22Rv1 (cell line): ENCODE measurements at regions not wholly inside any gene's neighbourhood (a gene's known extent, or its start where the extent isn't known, plus 50 kb on each side); places are given as distances from the start of the nearest gene placed in this dataset.

ENCODE experiments used
- H3K27ac ChIP-seq: fragments of 450-650 bp; 2 replicates; pipeline ENCODE4 v1.5.1; 2017
- ZFX ChIP-seq: fragments of 450-650 bp; IDR thresholded peaks from 2 replicates; pipeline ENCODE4 v1.6.1; 2017; ENCODE audit warnings: antibody characterized with exemption, borderline replicate concordance
- TF ChIP-seq, protein P1 (sequence below): fragments of 450-650 bp; IDR thresholded peaks from 2 replicates; pipeline ENCODE4 v1.5.1; 2017; ENCODE audit warnings: mild to moderate bottlenecking

DNA sequence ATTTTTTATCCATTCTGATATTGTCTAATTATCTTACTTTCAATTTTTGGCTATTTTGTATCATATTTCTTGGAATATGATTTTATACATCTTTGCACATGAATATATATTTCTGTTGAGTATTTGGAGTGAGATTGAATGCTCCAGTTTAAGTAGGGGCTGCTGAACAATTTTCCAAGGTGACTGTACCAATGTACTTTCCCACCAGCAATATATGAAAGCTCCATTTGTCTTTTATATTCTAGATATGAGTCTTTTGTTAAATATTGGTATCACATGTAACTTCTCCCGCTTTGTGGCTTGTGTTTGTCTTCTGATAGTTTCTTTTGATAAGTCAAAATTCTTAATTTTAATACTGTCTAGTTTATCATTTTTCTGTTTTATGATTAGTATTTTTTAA is 144.6 kb upstream of the MDFIC start:
- no peak overlapping the region for H3K27ac ChIP-seq
- TF ChIP-seq, protein P1, sequence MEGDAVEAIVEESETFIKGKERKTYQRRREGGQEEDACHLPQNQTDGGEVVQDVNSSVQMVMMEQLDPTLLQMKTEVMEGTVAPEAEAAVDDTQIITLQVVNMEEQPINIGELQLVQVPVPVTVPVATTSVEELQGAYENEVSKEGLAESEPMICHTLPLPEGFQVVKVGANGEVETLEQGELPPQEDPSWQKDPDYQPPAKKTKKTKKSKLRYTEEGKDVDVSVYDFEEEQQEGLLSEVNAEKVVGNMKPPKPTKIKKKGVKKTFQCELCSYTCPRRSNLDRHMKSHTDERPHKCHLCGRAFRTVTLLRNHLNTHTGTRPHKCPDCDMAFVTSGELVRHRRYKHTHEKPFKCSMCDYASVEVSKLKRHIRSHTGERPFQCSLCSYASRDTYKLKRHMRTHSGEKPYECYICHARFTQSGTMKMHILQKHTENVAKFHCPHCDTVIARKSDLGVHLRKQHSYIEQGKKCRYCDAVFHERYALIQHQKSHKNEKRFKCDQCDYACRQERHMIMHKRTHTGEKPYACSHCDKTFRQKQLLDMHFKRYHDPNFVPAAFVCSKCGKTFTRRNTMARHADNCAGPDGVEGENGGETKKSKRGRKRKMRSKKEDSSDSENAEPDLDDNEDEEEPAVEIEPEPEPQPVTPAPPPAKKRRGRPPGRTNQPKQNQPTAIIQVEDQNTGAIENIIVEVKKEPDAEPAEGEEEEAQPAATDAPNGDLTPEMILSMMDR: no peak

DNA sequence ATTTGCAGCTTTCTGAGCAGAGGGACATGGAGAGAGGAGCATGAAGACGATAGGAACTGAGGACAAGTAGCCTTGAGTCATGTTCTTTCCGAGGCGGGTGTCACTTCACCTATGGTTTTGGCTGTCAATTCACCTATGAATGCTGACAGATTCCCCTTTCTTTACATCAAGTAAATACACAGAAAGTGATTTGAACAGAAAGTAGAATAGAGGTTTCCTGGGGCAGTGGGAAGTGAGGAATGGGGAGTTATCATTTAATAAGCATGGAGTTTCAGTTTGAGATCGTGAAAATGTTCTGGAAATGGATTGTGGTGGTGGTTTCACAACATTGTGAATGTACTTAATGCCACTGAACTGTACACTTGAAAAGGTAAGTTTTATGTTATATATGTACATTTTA is 138.4 kb upstream of the MDFIC start:
- H3K27ac ChIP-seq: no peak overlapping the region
- TF ChIP-seq, protein P1: no peak
- no peak for TF ChIP-seq ZFX

DNA sequence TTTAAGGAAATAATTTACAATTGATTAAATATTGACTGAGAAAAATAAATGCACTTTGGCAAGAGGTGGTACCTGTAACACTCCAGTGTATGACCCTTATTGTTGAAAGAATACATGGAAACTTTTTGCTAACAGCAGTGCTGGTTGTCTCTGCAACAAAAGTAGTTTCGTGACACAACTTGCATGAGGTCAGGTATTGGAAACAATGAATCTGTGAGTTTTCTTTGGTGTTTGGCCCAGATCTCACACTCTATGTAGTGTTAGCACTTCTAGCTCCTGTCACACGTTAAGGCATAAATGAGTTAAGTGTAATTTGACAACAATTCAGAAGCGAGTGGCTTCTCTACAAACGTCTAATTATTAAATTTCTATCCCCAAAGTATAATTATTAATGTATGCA is 137.7 kb upstream of the MDFIC start:
- no peak for TF ChIP-seq ZFX
- TF ChIP-seq, protein P1: no peak
- H3K27ac ChIP-seq: no peak overlapping the region

DNA sequence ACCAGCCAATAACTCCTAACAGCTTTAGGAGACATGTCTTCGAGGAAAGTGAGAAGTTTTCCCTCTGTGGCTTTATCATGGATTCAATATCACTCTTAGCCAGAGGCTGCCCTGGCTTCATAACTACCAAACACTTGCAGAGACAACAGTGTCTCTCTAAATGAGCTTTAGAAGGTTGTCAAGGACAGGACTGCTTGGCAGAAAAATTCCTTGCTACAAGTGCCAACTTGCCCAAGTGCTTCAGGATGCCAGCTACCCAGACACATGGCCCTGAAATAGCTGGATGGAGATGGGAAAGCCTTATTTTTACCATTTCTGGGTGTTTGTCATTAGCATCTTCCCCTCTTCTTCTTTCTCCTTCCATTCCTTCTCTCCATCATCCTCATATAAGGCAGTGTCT is 137.1 kb upstream of the MDFIC start:
- H3K27ac ChIP-seq: no peak overlapping the region
- TF ChIP-seq ZFX: no peak
- TF ChIP-seq, protein P1: no peak

DNA sequence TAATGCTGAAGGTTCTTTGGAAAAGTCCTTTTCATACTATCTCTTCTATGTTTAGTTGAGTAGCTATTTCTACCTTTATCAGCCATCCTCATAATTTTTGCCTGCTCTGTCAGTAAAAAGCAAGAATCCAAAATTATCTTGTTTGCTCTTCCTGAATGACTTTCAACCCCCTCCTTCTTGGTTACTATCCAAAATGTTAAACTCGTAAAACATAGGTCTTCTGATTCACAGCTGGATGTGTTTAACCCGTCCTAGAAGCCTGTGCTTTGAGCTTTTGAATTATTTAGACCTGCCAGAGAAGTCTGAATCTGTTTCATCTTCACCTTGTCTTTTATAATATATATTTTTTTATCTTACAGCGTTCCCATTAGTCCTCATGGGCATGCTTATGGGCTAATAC is 136.4 kb upstream of the MDFIC start:
- TF ChIP-seq, protein P1: no peak
- TF ChIP-seq ZFX: no peak

DNA sequence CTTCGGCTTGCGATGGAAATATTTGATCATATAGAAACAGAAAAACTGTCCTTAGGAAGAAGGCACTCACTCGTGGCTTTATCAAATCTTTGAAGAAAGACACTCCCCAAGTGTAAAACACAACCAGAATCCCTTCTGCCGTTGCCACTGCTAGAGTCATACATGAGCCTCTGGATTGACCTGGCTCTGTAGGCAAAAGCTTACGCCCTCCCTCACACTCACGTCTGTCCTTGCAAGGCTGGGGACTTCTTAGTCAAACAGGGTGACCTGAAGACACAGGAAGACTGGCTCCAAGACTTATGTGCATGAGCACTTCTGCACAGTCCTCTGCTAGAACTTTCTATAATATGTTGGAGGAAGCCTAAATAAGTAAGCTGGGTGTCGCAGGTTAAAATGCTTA is 135.4 kb upstream of the MDFIC start:
- TF ChIP-seq, protein P1: no peak
- TF ChIP-seq ZFX: no peak
- H3K27ac ChIP-seq: no peak overlapping the region

More for the DNA sequence above, 136.4 kb upstream of the MDFIC start:
- H3K27ac ChIP-seq: no peak overlapping the region

DNA sequence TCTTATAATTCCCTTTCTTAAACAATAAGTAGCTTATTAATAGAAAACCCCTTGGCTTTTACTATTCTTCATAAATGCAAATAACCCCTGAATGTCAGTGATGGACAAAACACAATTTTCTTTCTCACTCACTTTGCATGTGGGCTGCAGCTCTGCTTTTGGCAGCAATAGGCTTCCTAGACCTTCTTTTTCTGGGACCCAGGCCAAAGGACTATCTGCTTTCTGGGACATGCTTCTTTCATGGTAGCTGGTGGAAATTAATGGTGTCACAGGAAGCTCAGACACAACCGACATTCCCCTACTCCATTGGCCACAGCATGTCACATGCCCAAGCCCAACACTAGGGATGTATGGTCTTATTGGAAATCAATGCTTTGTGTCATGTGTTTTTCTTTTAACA is 134.3 kb upstream of the MDFIC start:
- H3K27ac ChIP-seq: no peak overlapping the region
- no peak for TF ChIP-seq ZFX
- TF ChIP-seq, protein P1: no peak
